H9 (cell line): ENCODE measurements at regions not wholly inside any gene's neighbourhood (a gene's known extent, or its start where the extent isn't known, plus 50 kb on each side); places are given as distances from the start of the nearest gene placed in this dataset.

ENCODE experiments used
- DNase-seq: peaks from one replicate; pipeline ENCODE4 v3.0.0-alpha.2; 2017
- H2AFZ ChIP-seq: one replicate; pipeline ENCODE4 v1.6.1; 2013; ENCODE audit warnings: mild to moderate bottlenecking, low read length, control low read depth, moderate library complexity
- H2AK5ac ChIP-seq: 2 replicates; pipeline ENCODE4 v1.6.1; 2013; ENCODE audit warnings: low read length, control low read depth, mixed read lengths; ENCODE audit not compliant: insufficient read length
- H2BK120ac ChIP-seq: one replicate; pipeline ENCODE4 v1.6.1; 2013; ENCODE audit warnings: low read depth, mild to moderate bottlenecking, low read length, control low read depth, inconsistent platforms; ENCODE audit not compliant: poor library complexity, severe bottlenecking
- H2BK12ac ChIP-seq: 2 replicates; pipeline ENCODE4 v1.6.1; 2013; ENCODE audit warnings: low read length, control low read depth, mixed read lengths, low read depth; ENCODE audit not compliant: insufficient read length
- H2BK15ac ChIP-seq: 2 replicates; pipeline ENCODE4 v1.6.1; 2013; ENCODE audit warnings: low read depth, low read length, control low read depth
- H2BK20ac ChIP-seq: one replicate; pipeline ENCODE4 v1.6.1; 2013; ENCODE audit warnings: low read depth, mild to moderate bottlenecking, low read length, control low read depth, inconsistent platforms; ENCODE audit not compliant: poor library complexity, severe bottlenecking
- H2BK5ac ChIP-seq: 2 replicates; pipeline ENCODE4 v1.6.1; 2013; ENCODE audit warnings: low read length, control low read depth, mixed read lengths; ENCODE audit not compliant: insufficient read length
- H3K14ac ChIP-seq: 2 replicates; pipeline ENCODE4 v1.6.1; 2013; ENCODE audit warnings: low read length, control low read depth; ENCODE audit not compliant: insufficient read depth
- H3K18ac ChIP-seq: 2 replicates; pipeline ENCODE4 v1.6.1; 2013; ENCODE audit warnings: low read depth, mild to moderate bottlenecking, mixed read lengths, low read length, control low read depth; ENCODE audit not compliant: insufficient read length
- H3K23ac ChIP-seq: 2 replicates; pipeline ENCODE4 v1.6.1; 2013; ENCODE audit warnings: low read length, control low read depth, mixed read lengths, low read depth; ENCODE audit not compliant: insufficient read length
- H3K23me2 ChIP-seq: 2 replicates; pipeline ENCODE4 v1.6.1; 2013; ENCODE audit warnings: low read depth, mild to moderate bottlenecking, mixed read lengths, low read length, control low read depth; ENCODE audit not compliant: insufficient read length, poor library complexity, severe bottlenecking
- H3K27ac ChIP-seq: 2 replicates; pipeline ENCODE4 v1.5.1; 2013; ENCODE audit warnings: low read length, control low read depth, mixed read lengths, low read depth; ENCODE audit not compliant: insufficient read length
- H3K27me3 ChIP-seq: 2 replicates; pipeline ENCODE4 v1.6.1; 2013; ENCODE audit warnings: low read length, control low read depth, inconsistent platforms; ENCODE audit not compliant: insufficient read depth
- H3K4ac ChIP-seq: 2 replicates; pipeline ENCODE4 v1.6.1; 2013; ENCODE audit warnings: low read depth, mild to moderate bottlenecking, control low read depth, inconsistent platforms, low read length, moderate library complexity
- H3K4me1 ChIP-seq: 2 replicates; pipeline ENCODE4 v1.6.1; 2013; ENCODE audit warnings: low read length, control low read depth, inconsistent platforms; ENCODE audit not compliant: insufficient read depth
- H3K4me2 ChIP-seq: 2 replicates; pipeline ENCODE4 v1.6.1; 2013; ENCODE audit warnings: low read length, control low read depth, mixed read lengths; ENCODE audit not compliant: insufficient read length, insufficient read depth
- H3K56ac ChIP-seq: 2 replicates; pipeline ENCODE4 v1.6.1; 2013; ENCODE audit warnings: low read depth, mild to moderate bottlenecking, mixed read lengths, low read length, control low read depth; ENCODE audit not compliant: insufficient read length
- H3K79me1 ChIP-seq: 2 replicates; pipeline ENCODE4 v1.6.1; 2013; ENCODE audit warnings: low read depth, mild to moderate bottlenecking, moderate library complexity, low read length, control low read depth, inconsistent platforms; ENCODE audit not compliant: insufficient read depth, poor library complexity, severe bottlenecking
- H3K79me2 ChIP-seq: 2 replicates; pipeline ENCODE4 v1.6.1; 2013; ENCODE audit warnings: low read length, control low read depth, inconsistent platforms; ENCODE audit not compliant: insufficient read depth
- H3K9ac ChIP-seq: 2 replicates; pipeline ENCODE4 v1.6.1; 2013; ENCODE audit warnings: low read length, control low read depth, mixed read lengths; ENCODE audit not compliant: insufficient read length; ENCODE audit errors: extremely low read depth
- H3K9me3 ChIP-seq: one replicate; pipeline ENCODE4 v1.6.1; 2013; ENCODE audit warnings: low read depth, low read length, inconsistent platforms; ENCODE audit not compliant: control insufficient read depth
- H3T11ph ChIP-seq: one replicate; pipeline ENCODE4 v1.6.1; 2013; ENCODE audit warnings: mild to moderate bottlenecking, low read length, control low read depth, inconsistent platforms
- H4K20me1 ChIP-seq: one replicate; pipeline ENCODE4 v1.6.1; 2013; ENCODE audit not compliant: control insufficient read depth, insufficient read length, insufficient read depth
- H4K5ac ChIP-seq: 2 replicates; pipeline ENCODE4 v1.6.1; 2013; ENCODE audit warnings: low read depth, mild to moderate bottlenecking, mixed read lengths, low read length, control low read depth; ENCODE audit not compliant: insufficient read length
- H4K8ac ChIP-seq: replicated peaks from 2 replicates; pipeline ENCODE4 v1.6.1; 2013; ENCODE audit warnings: low read length, control low read depth, mixed read lengths, low read depth; ENCODE audit not compliant: insufficient read length
- H4K91ac ChIP-seq: 2 replicates; pipeline ENCODE4 v1.6.1; 2013; ENCODE audit warnings: low read depth, mild to moderate bottlenecking, moderate library complexity, mixed read lengths, low read length, control low read depth; ENCODE audit not compliant: insufficient read length
- H3K27ac Mint-ChIP-seq, 3 experiments: 2 replicates in 2 of 3; 3 replicates in 1 of 3; pipeline ENCODE4 v1.8.0; 2020 to 2021; ENCODE audit warnings: mixed read lengths in 3 of 3, mild to moderate bottlenecking in 1 of 3, moderate library complexity in 1 of 3
- H3K27me3 Mint-ChIP-seq: 2 replicates; pipeline ENCODE4 v1.8.0; 2021; ENCODE audit warnings: low read depth, mild to moderate bottlenecking, moderate library complexity, mixed read lengths
- H3K36me3 Mint-ChIP-seq, 3 experiments: 2 replicates in 2 of 3; 3 replicates in 1 of 3; pipeline ENCODE4 v1.8.0; 2020 to 2021; ENCODE audit warnings: low read depth in 3 of 3, mixed read lengths in 3 of 3; ENCODE audit not compliant: insufficient read depth in 1 of 3
- H3K4me1 Mint-ChIP-seq, 2 experiments: 2 replicates each; pipeline ENCODE4 v1.8.0; 2020; ENCODE audit warnings: mixed read lengths in 2 of 2
- H3K4me3 Mint-ChIP-seq, 2 experiments: 2 replicates in 1 of 2; 3 replicates in 1 of 2; pipeline ENCODE4 v1.8.0; 2020 to 2021; ENCODE audit warnings: mild to moderate bottlenecking in 2 of 2, mixed read lengths in 2 of 2, moderate library complexity in 1 of 2
- H3K9me3 Mint-ChIP-seq, 2 experiments: 2 replicates in 1 of 2; 3 replicates in 1 of 2; pipeline ENCODE4 v1.8.0; 2020; ENCODE audit warnings: mild to moderate bottlenecking in 2 of 2, mixed read lengths in 2 of 2, moderate library complexity in 1 of 2
- CTCF ChIP-seq: fragments of 200-600 bp; sonication (generic); conservative IDR thresholded peaks from 3 replicates; pipeline ENCODE4 v1.8.0; 2021; ENCODE audit warnings: antibody characterized with exemption, mild to moderate bottlenecking
- WGBS: extraction: QIAGEN DNeasy Blood & Tissue Kit; methylation state at CpG from one replicate; pipeline ENCODE4 v1.1.7; 2013; ENCODE audit warnings: missing lambda C conversion rate, low lambda C conversion rate, mixed read lengths; ENCODE audit not compliant: insufficient read length; ENCODE audit errors: extremely low coverage; 5-methylcytosine and 5-hydroxymethylcytosine counted together

GRCh38 chr5:180411948-180412347 lies 58.8 kb upstream of the GFPT2 start:
- Histone ChIP-seq H3K79me1 (no peaks in the 10 kb centered on the region), H4K5ac (no peak overlapping the region), H2BK120ac (no peak overlapping the region), H3K27ac (no peak overlapping the region), H3K23me2 (no peaks in the 10 kb centered on the region), H4K20me1 (no peaks in the 10 kb centered on the region), H3K79me2 (no peaks in the 10 kb centered on the region), H2BK15ac (no peak overlapping the region), H3K14ac (no peak overlapping the region), H3K27me3 (no peaks in the 10 kb centered on the region), H3T11ph (no peak overlapping the region), H3K23ac (no peak overlapping the region), H4K8ac (no peak overlapping the region), H4K91ac (no peak overlapping the region), H2BK20ac (no peak overlapping the region), H3K4me2 (no peak overlapping the region), H2AFZ (no peak overlapping the region), H3K4ac (no peak overlapping the region), H3K4me1 (no peaks in the 10 kb centered on the region), H3K9ac (no peak overlapping the region), H3K18ac (no peak overlapping the region), H3K9me3 (no peaks in the 10 kb centered on the region), H2BK5ac (no peak overlapping the region), H2BK12ac (no peak overlapping the region), H3K56ac (no peak overlapping the region), H2AK5ac (no peak overlapping the region)
- H3K4me3 Mint-ChIP-seq, result no peak overlapping the region
- peaks cover 0 to 6% (median 0%) of the 10 kb centered on the region in 3 experiments; a peak in 1 of 7 replicates for H3K36me3 Mint-ChIP-seq
- TF ChIP-seq CTCF, result no peak
- peaks cover 5 to 6% of the 10 kb centered on the region in 2 experiments for H3K4me1 Mint-ChIP-seq
- no peak for DNase-seq
- WGBS, result no CpG with 5 or more reads among the region's 10 CpGs
- H3K27me3 Mint-ChIP-seq, result peaks cover 1% of the 10 kb centered on the region; the same call in 1 of the 2 replicates
- H3K27ac Mint-ChIP-seq, result no peak overlapping the region
- peaks cover 10 to 12% of the 10 kb centered on the region in 2 experiments; a peak in 3 of 5 replicates for H3K9me3 Mint-ChIP-seq
